Forelimb muscle (tissue), 1 donor: ENCODE measurements at regions not wholly inside any gene's neighbourhood (a gene's known extent, or its start where the extent isn't known, plus 50 kb on each side); places are given as distances from the start of the nearest gene placed in this dataset.
"Not testable (repeated sequence)": the region's sequence is repeated elsewhere in the genome, so short reads cannot be mapped to it uniquely, and the experiment has no call there.

Experiments
- DNase-seq: peaks from one replicate; pipeline ENCODE4 v3.0.0-alpha.2; 2013; ENCODE audit warnings: low read depth

- no peak for DNase-seq
Measured at GRCh38 chr11:22049276-22049675, 143.6 kb upstream of the ANO5 start.

- DNase-seq, result no peak
Measured at GRCh38 chr11:22065472-22065871, 127.4 kb upstream of the ANO5 start.

GRCh38 chr11:22069844-22070243 lies 123.0 kb upstream of the ANO5 start:
- no peak for DNase-seq

- DNase-seq, result no peak
Measured at GRCh38 chr11:22076271-22076930, 116.5 kb upstream of the ANO5 start.

- no peak for DNase-seq
Measured at GRCh38 chr11:22078063-22078462, 114.8 kb upstream of the ANO5 start.

- peak; percentile 34 for DNase-seq
Measured at GRCh38 chr11:22079133-22079872, 113.6 kb upstream of the ANO5 start.

GRCh38 chr11:22082178-22082577 lies 110.7 kb upstream of the ANO5 start:
- DNase-seq, result no peak

GRCh38 chr11:22082788-22083187 lies 110.1 kb upstream of the ANO5 start:
- no peak for DNase-seq

GRCh38 chr11:22084056-22084455 lies 108.8 kb upstream of the ANO5 start:
- DNase-seq, result peak; percentile 19

- DNase-seq, result no peak
Measured at GRCh38 chr11:22084564-22084963, 108.3 kb upstream of the ANO5 start.

GRCh38 chr11:22089609-22090008 lies 103.3 kb upstream of the ANO5 start:
- DNase-seq, result no peak

- DNase-seq, result no peak
Measured at GRCh38 chr11:22106566-22106965, 86.3 kb upstream of the ANO5 start.

- no peak for DNase-seq
Measured at GRCh38 chr11:22115470-22116029, 77.3 kb upstream of the ANO5 start.

- not testable (repeated sequence) for DNase-seq
Measured at GRCh38 chr11:22127981-22128380, 64.9 kb upstream of the ANO5 start.

- no peak for DNase-seq
Measured at GRCh38 chr11:22130462-22131053, 62.3 kb upstream of the ANO5 start.

- DNase-seq, result no peak
Measured at GRCh38 chr11:22133776-22134175, 59.1 kb upstream of the ANO5 start.

GRCh38 chr11:22138264-22138663 lies 54.6 kb upstream of the ANO5 start:
- DNase-seq, result no peak
